ENCODE measurements at regions not wholly inside any gene's neighbourhood (a gene's known extent, or its start where the extent isn't known, plus 50 kb on each side); places are given as distances from the start of the nearest gene placed in this dataset.

- intact Hi-C loops (cut with micrococcal nuclease; ENCODE audit: unreplicated experiment), result no loop called here
- Histone ChIP-seq H3K27me3 (replicated peaks; ENCODE audit: insufficient read depth, low read depth, low read length, poor library complexity) (no peaks in the 10 kb centered on the region), H3K36me3 (ENCODE audit: insufficient read depth, low read length, poor library complexity, severe bottlenecking) (no peaks in the 10 kb centered on the region), H3K4me3 (ENCODE audit: low read depth, low read length, poor library complexity, severe bottlenecking) (no peak overlapping the region), H3K4me1 (ENCODE audit: insufficient read depth, low read length, poor library complexity, severe bottlenecking) (no peaks in the 10 kb centered on the region), H3K9me3 (ENCODE audit: low read depth, low read length, poor library complexity, severe bottlenecking) (peaks cover 42% of the 10 kb centered on the region), H3K27ac (ENCODE audit: low read depth, low read length, poor library complexity, severe bottlenecking) (no peak overlapping the region)
- TF ChIP-seq EZH2 (IDR thresholded peaks at IDR 0.05; ENCODE audit: borderline replicate concordance, low read depth, low read length, poor library complexity, severe bottlenecking) (no peak), CTCF (conservative IDR thresholded peaks at IDR 0.05; ENCODE audit: low read depth, low read length) (no peak)
- BruUV-seq (replicated peaks), result no TSS peak
- DNase-seq (ENCODE audit: low spot score), result no peak
- CTCF ChIA-PET, result no interaction called here
- POLR2A ChIA-PET (ENCODE audit: low non-redundant PET), result no interaction called here
Observed at GRCh38 chr6:62465206-62465605, 179.2 kb upstream of the KHDRBS2 start.

- TF ChIP-seq EZH2 (IDR thresholded peaks at IDR 0.05; ENCODE audit: borderline replicate concordance, low read depth, low read length, poor library complexity, severe bottlenecking) (no peak), CTCF (conservative IDR thresholded peaks at IDR 0.05; ENCODE audit: low read depth, low read length) (no peak)
Observed at GRCh38 chr6:62452586-62452985, 166.6 kb upstream of the KHDRBS2 start.

GRCh38 chr6:62446647-62447316 lies 160.8 kb upstream of the KHDRBS2 start:
- no TSS peak for BruUV-seq (replicated peaks)
- TF ChIP-seq EZH2 (IDR thresholded peaks at IDR 0.05; ENCODE audit: borderline replicate concordance, low read depth, low read length, poor library complexity, severe bottlenecking), result no peak
- no peak for TF ChIP-seq CTCF (conservative IDR thresholded peaks at IDR 0.05; ENCODE audit: low read depth, low read length)
- ChIA-PET CTCF (no interaction called here), POLR2A (ENCODE audit: low non-redundant PET) (no interaction called here)
- H3K9me3 ChIP-seq (ENCODE audit: low read depth, low read length, poor library complexity, severe bottlenecking), result peaks cover 22% of the 10 kb centered on the region
- intact Hi-C loops (cut with micrococcal nuclease; ENCODE audit: unreplicated experiment), result no loop called here
- no peak overlapping the region for H3K27ac ChIP-seq (ENCODE audit: low read depth, low read length, poor library complexity, severe bottlenecking)
- DNase-seq (ENCODE audit: low spot score), result no peak
- no peaks in the 10 kb centered on the region for H3K4me1 ChIP-seq (ENCODE audit: insufficient read depth, low read length, poor library complexity, severe bottlenecking)
- H3K27me3 ChIP-seq (replicated peaks; ENCODE audit: insufficient read depth, low read depth, low read length, poor library complexity), result no peaks in the 10 kb centered on the region
- no peak overlapping the region for H3K4me3 ChIP-seq (ENCODE audit: low read depth, low read length, poor library complexity, severe bottlenecking)
- H3K36me3 ChIP-seq (ENCODE audit: insufficient read depth, low read length, poor library complexity, severe bottlenecking), result no peaks in the 10 kb centered on the region

More at GRCh38 chr6:62452586-62452985, 166.6 kb upstream of the KHDRBS2 start:
- DNase-seq (ENCODE audit: low spot score), result no peak
- Histone ChIP-seq H3K36me3 (ENCODE audit: insufficient read depth, low read length, poor library complexity, severe bottlenecking) (no peaks in the 10 kb centered on the region), H3K27me3 (replicated peaks; ENCODE audit: insufficient read depth, low read depth, low read length, poor library complexity) (no peaks in the 10 kb centered on the region), H3K4me3 (ENCODE audit: low read depth, low read length, poor library complexity, severe bottlenecking) (no peak overlapping the region), H3K4me1 (ENCODE audit: insufficient read depth, low read length, poor library complexity, severe bottlenecking) (no peaks in the 10 kb centered on the region), H3K27ac (ENCODE audit: low read depth, low read length, poor library complexity, severe bottlenecking) (no peak overlapping the region), H3K9me3 (ENCODE audit: low read depth, low read length, poor library complexity, severe bottlenecking) (peaks cover 17% of the 10 kb centered on the region)
- CTCF ChIA-PET, result no interaction called here
- POLR2A ChIA-PET (ENCODE audit: low non-redundant PET), result no interaction called here
- BruUV-seq (replicated peaks), result no TSS peak
- intact Hi-C loops (cut with micrococcal nuclease; ENCODE audit: unreplicated experiment), result no loop called here

Measured in A673 (cell line).